ENCODE measurements at regions not wholly inside any gene's neighbourhood (a gene's known extent, or its start where the extent isn't known, plus 50 kb on each side); places are given as distances from the start of the nearest gene placed in this dataset.

DNA sequence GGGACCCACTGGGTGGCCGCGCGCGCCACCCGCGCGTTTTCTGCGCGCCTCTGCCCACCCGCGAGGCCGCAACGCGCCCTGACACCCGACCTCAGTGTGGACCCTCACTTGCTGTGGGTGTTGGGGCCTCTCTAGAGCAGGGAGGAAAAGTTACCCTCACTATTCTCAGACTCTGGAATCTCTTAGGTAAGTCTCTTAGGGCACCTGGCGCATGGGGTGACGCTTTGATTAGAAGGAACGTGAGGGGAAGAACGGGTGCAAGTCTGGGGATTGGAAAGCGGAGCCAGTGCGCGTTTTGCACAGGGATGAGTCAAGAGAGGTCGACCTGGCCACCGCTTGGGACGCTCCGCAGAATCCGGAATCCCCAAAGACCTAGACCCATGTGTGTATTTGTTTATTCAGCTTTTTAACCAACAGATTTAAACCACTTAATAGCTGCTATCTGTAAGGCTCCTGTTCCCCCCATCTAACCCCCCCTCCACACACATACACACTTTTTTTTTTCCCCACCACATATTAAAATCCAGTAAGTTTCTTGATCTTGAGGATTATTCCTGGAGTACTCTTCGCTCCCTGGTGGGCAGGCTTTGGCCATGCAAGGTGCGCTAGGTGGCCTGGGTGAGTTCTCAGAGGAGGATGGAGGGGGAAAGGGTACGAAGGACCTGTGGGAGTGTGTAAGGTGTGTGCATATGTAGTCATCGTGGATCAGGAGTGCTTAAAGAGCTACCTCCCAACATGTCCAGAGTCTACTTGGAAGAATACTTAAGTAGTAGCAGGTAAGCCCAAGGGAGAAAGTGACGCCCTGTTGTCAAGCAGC, 169.1 kb upstream of the PPP1R3A start:
- TF ChIP-seq, protein P1, sequence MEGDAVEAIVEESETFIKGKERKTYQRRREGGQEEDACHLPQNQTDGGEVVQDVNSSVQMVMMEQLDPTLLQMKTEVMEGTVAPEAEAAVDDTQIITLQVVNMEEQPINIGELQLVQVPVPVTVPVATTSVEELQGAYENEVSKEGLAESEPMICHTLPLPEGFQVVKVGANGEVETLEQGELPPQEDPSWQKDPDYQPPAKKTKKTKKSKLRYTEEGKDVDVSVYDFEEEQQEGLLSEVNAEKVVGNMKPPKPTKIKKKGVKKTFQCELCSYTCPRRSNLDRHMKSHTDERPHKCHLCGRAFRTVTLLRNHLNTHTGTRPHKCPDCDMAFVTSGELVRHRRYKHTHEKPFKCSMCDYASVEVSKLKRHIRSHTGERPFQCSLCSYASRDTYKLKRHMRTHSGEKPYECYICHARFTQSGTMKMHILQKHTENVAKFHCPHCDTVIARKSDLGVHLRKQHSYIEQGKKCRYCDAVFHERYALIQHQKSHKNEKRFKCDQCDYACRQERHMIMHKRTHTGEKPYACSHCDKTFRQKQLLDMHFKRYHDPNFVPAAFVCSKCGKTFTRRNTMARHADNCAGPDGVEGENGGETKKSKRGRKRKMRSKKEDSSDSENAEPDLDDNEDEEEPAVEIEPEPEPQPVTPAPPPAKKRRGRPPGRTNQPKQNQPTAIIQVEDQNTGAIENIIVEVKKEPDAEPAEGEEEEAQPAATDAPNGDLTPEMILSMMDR (IDR thresholded peaks at IDR 0.05): no peak
- Histone ChIP-seq H3K27ac (peak overlapping the region in 1 of 2 donors; percentile 91), H3K27me3 (peaks cover 0 to 11% of the 10 kb centered on the region in 2 donors)

GRCh38 chr7:114086914-114087652, 168.3 kb upstream of the PPP1R3A start:
- Histone ChIP-seq H3K9me3 (no peaks in the 10 kb centered on the region), H3K4me3 (peak overlapping the region; percentile 69 to 86), H3K27ac (peak overlapping the region; percentile 78 to 91), H3K27me3 (peaks cover 0 to 11% of the 10 kb centered on the region in 2 donors), H3K4me1 (peaks cover 0 to 49% (median 18%) of the 10 kb centered on the region in 4 donors), H3K36me3 (no peaks in the 10 kb centered on the region)
- intact Hi-C loops (cut with DNase I; ENCODE audit: low total_unique reads): no loop called here
- TF ChIP-seq, protein P1 (IDR thresholded peaks at IDR 0.05): no peak
- no peak for DNase-seq

More for the DNA sequence above, 169.1 kb upstream of the PPP1R3A start:
- intact Hi-C loops (cut with DNase I; ENCODE audit: low total_unique reads): no loop called here
- peak overlapping the region; percentile 69 to 86 for H3K4me3 ChIP-seq
- H3K9me3 ChIP-seq: no peaks in the 10 kb centered on the region
- no peaks in the 10 kb centered on the region for H3K36me3 ChIP-seq
- no peak for DNase-seq
- H3K4me1 ChIP-seq: peaks cover 0 to 47% (median 17%) of the 10 kb centered on the region in 4 donors

DNA sequence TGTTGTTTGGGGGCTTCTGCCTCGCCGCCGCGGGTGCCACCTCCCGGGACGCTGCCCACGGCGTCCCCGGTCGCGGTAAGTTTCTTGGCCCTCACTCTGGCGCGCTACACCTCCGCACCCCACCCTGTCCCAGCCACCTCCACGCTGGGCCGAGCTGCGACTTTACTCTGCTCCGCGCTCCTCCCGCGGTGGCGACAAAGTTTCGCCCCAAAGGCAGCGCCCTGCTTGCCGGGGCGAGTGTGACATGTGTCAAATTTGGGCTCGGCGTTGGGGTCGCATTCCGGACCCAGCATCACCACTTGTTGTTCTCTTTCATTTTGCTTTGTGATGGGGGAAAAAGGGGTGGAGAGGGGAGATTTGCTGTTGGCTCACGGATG, 167.7 kb upstream of the PPP1R3A start:
- peak in 1 of 2 donors; percentile 28 for DNase-seq

DNA sequence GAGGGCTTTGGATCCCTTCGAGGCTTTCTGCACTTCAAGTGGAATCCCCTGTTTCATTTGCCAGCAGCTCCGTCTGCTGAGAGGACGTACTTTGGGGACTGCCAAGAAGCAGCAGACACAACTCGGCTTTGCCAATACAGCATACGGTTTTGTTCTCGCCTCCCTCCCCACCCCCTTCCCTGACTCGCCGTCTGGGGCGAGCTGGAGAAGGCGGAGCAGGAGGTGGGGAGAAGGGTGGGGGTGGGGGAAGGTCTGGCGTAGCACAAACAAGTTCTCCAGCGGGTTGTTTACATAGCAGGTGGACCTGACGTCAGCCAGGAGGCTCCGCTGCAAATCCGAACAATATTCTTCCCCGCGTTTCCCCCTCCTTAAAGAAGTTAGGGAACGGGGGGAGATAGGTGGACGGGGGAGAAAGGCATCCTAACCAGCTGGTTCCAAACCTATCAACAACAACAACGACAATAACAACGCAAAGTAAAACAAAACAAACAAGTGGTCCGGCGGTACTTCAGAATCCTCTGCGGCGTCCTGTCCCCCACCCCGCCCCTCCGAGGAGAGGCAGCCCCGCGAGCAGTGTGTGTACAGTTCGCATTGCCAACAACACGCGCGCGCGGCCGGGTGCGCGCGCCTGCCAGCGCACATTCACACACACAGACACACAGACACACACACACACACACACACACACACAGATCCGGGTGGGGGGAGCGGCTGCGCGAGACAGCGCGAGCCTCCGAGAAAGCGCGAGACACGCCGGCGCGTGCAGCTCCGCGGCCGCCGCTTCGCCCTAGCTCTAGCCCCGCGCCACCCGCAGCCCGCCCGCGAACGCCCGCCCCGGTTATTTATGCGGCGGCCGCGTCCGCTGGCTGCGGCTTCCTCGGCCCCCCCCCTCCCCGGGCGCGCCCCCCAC, 167.0 kb upstream of the PPP1R3A start:
- DNase-seq: peak; percentile 78 to 87
- Histone ChIP-seq H3K9me3 (no peaks in the 10 kb centered on the region), H3K36me3 (no peaks in the 10 kb centered on the region), H3K4me1 (peaks cover 0 to 49% (median 18%) of the 10 kb centered on the region in 4 donors), H3K4me3 (peak overlapping the region; percentile 69 to 86), H3K27me3 (peaks cover 0 to 11% of the 10 kb centered on the region in 2 donors), H3K27ac (peak overlapping the region; percentile 78 to 91)
- TF ChIP-seq, protein P1 (IDR thresholded peaks at IDR 0.05): no peak
- intact Hi-C loops (cut with DNase I; ENCODE audit: low total_unique reads): no loop called here

More for the DNA sequence above, 167.7 kb upstream of the PPP1R3A start:
- H3K27ac ChIP-seq: peak overlapping the region; percentile 78 to 91
- peaks cover 0 to 11% of the 10 kb centered on the region in 2 donors for H3K27me3 ChIP-seq
- H3K4me3 ChIP-seq: peak overlapping the region; percentile 69 to 86
- TF ChIP-seq, protein P1 (IDR thresholded peaks at IDR 0.05): no peak
- no peaks in the 10 kb centered on the region for H3K9me3 ChIP-seq
- H3K4me1 ChIP-seq: peaks cover 0 to 49% (median 18%) of the 10 kb centered on the region in 4 donors
- intact Hi-C loops (cut with DNase I; ENCODE audit: low total_unique reads): no loop called here
- H3K36me3 ChIP-seq: no peaks in the 10 kb centered on the region

DNA sequence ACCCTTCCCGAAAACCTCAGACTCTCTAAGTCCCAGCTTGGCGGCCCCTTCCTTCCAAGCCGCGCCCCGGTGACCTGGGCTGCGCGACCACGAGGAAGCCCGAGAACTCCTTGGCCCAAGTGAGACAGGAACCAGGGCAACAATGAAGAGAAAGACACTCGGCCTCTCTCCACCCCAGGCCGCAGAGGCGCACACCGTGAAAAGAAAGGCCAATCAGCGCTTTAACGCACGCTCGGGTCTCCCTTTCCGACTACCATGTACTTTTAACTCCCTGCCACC, 166.4 kb upstream of the PPP1R3A start:
- Histone ChIP-seq H3K4me1 (peaks cover 0 to 49% (median 18%) of the 10 kb centered on the region in 4 donors), H3K27ac (peak overlapping the region; percentile 78 to 91), H3K27me3 (peaks cover 0 to 11% of the 10 kb centered on the region in 2 donors), H3K4me3 (peak overlapping the region; percentile 69 to 86), H3K36me3 (no peaks in the 10 kb centered on the region), H3K9me3 (no peaks in the 10 kb centered on the region)
- DNase-seq: no peak
- intact Hi-C loops (cut with DNase I; ENCODE audit: low total_unique reads): no loop called here
- TF ChIP-seq, protein P1 (IDR thresholded peaks at IDR 0.05): no peak

All from tibial artery (tissue), 4 donors.